ENCODE measurements at regions not wholly inside any gene's neighbourhood (a gene's known extent, or its start where the extent isn't known, plus 50 kb on each side); places are given as distances from the start of the nearest gene placed in this dataset.

- no peak for TF ChIP-seq CTCF (IDR thresholded peaks at IDR 0.05; ENCODE audit: control extremely low read depth, extremely low read depth, low read depth, missing control alignments)
- no peak for DNase-seq (ENCODE audit: extremely low spot score)
- CTCF ChIA-PET, result interaction anchor here (2.1 kb wide), 1 partner anchor 25 kb away, joined by 5 read pairs; no protein-coding TSS in a partner anchor
- POLR2A ChIA-PET, result no interaction called here
Measured at GRCh38 chr11:92316106-92316809, 91.6 kb downstream of the FAT3 start.

- CTCF ChIA-PET, result interaction anchor here (2.1 kb wide), 1 partner anchor 26 kb away, joined by 5 read pairs; no protein-coding TSS in a partner anchor
- DNase-seq (ENCODE audit: extremely low spot score), result no peak
- TF ChIP-seq CTCF (IDR thresholded peaks at IDR 0.05; ENCODE audit: control extremely low read depth, extremely low read depth, low read depth, missing control alignments), result no peak
- POLR2A ChIA-PET, result no interaction called here
Measured at GRCh38 chr11:92317222-92317621, 92.6 kb downstream of the FAT3 start.

DNA sequence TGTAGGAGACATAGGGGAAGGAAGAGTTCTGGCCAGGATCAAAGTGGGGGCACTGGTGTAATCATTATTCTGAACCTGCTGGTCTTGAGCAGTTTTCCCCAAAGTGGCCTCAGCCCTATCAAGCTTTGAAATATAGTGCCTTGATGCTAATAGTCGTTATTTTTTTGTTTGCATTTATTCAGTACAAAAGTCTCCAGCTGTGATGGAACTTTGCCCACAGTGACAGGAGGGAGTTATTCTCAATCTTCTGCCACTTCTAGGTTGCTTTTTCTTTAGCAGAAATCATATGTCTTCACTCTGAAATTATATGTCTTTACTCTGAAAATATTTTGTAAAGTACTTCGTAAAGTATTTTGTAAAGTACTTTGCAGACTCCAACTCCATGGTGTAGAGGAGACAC is 93.1 kb downstream of the FAT3 start:
- no peak for DNase-seq (ENCODE audit: extremely low spot score)
- no peak for TF ChIP-seq CTCF (IDR thresholded peaks at IDR 0.05; ENCODE audit: control extremely low read depth, extremely low read depth, low read depth, missing control alignments)
- ChIA-PET POLR2A (no interaction called here), CTCF (interaction anchor here (1.2 to 2.1 kb wide), 2 partner anchors 23 to 27 kb away, joined by 3 to 5 read pairs; no protein-coding TSS in a partner anchor)

DNA sequence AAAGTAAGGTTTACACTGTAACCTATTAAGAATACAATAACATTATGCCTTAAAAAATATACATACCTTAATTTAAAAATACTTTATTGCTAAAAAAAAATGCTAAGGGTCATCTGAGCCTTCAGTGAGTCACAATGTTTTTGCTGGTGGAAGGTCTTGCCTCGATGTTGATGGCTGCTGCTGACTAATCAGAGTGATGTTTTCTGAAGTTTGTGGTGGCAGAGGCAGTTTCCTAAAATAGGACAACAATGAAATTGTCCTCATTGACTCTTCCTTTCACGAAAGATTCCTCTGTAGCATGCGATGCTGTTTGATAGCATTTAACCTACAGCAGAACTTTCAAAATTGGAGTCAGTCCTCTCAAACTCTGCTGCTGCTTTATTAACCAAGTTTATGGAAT is 97.6 kb downstream of the FAT3 start:
- CTCF ChIA-PET, result no interaction called here
- POLR2A ChIA-PET, result no interaction called here
- no peak for DNase-seq (ENCODE audit: extremely low spot score)
- TF ChIP-seq CTCF (IDR thresholded peaks at IDR 0.05; ENCODE audit: control extremely low read depth, extremely low read depth, low read depth, missing control alignments), result no peak

DNA sequence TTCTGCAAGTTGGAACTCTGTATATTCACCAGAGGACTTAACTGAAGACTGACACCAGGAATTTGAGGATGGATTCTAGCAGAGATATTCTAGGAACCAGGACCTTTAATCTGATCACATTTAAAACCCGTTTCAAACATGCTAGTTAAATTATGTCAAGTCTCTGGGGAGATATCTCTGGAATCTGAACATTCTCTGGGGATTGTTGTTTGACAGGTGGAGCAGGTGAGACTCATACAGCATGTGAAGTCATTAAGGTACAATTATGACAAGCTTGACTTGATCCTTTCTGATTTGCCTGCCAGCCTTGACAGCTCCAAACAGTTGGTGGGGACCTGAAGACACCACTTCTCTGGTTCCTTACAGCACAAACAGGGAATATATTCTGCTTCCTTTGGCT is 100.3 kb downstream of the FAT3 start:
- no peak for DNase-seq (ENCODE audit: extremely low spot score)
- ChIA-PET POLR2A (no interaction called here), CTCF (interaction anchor here (0.7 to 1.4 kb wide), 3 partner anchors 15 to 26 kb away, joined by 3 to 4 read pairs (median 3); no protein-coding TSS in a partner anchor)
- no peak for TF ChIP-seq CTCF (IDR thresholded peaks at IDR 0.05; ENCODE audit: control extremely low read depth, extremely low read depth, low read depth, missing control alignments)

DNA sequence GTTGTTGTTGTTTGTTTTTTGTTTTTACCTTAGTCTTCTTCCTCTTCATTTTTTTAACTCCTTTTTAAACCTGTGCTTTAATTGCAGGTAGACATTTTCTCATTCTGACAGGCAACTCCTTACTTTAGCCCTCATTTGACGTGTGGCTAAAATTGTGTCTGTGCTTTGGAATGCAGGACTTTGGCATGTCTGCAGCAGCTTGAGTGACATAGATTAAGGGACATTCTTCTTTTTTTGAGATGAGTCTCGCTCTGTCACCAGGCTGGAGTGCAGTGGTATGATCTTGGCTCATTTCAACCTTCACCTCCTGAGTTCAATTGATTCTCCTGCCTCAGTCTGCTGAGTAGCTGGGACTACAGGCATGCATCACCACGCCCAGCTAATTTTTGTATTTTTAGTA is 100.8 kb downstream of the FAT3 start:
- ChIA-PET POLR2A (no interaction called here), CTCF (interaction anchor here (0.7 to 1.4 kb wide), 3 partner anchors 15 to 27 kb away, joined by 3 to 4 read pairs (median 3); no protein-coding TSS in a partner anchor)
- no peak for DNase-seq (ENCODE audit: extremely low spot score)
- TF ChIP-seq CTCF (IDR thresholded peaks at IDR 0.05; ENCODE audit: control extremely low read depth, extremely low read depth, low read depth, missing control alignments), result no peak
